SK-N-SH (cell line): ENCODE measurements at regions not wholly inside any gene's neighbourhood (a gene's known extent, or its start where the extent isn't known, plus 50 kb on each side); places are given as distances from the start of the nearest gene placed in this dataset.

Experiments used
- CTCF ChIA-PET: fragments of 300-600, 350-600 bp; formaldehyde crosslinking; extraction: SDS; loops from one replicate; lab custom pipeline; 2021; lab: Yijun Ruan, JAX
- POLR2A ChIA-PET: fragments of 350-600 bp; sonication (Branson Sonifier 250); formaldehyde crosslinking; extraction: SDS; loops from one replicate; lab custom pipeline; 2020; ENCODE audit warnings: antibody characterized with exemption, inconsistent platforms; lab: Yijun Ruan, JAX
- DNase-seq: peaks from one replicate; pipeline ENCODE4 v3.0.0; 2012
- H2AFZ ChIP-seq: fragments of 200-600 bp; sonication (generic); 2 replicates; pipeline ENCODE4 v1.8.1; 2016; ENCODE audit warnings: antibody characterized with exemption, mild to moderate bottlenecking, low read depth
- H3F3A ChIP-seq: fragments of 200-600 bp; sonication (generic); replicated peaks from 2 replicates; pipeline ENCODE3; 2016; ENCODE audit warnings: antibody characterized with exemption, mild to moderate bottlenecking; ENCODE audit not compliant: insufficient read depth
- H3K27ac ChIP-seq, 2 experiments: fragments of 200-500 bp in 1 of 2; fragments of 200-600 bp in 1 of 2; sonication (Bioruptor generic) in 1 of 2; sonication (generic), shearing (Covaris generic) in 1 of 2; 2 replicates each; pipeline versions ENCODE4 v1.5.1 to v1.6.1; 2014 to 2016; ENCODE audit warnings: low read depth in 2 of 2, inconsistent platforms in 1 of 2, low read length in 1 of 2, mild to moderate bottlenecking in 1 of 2, mixed read lengths in 1 of 2
- H3K27me3 ChIP-seq: fragments of 200-600 bp; sonication (generic), shearing (Covaris generic); 2 replicates; pipeline ENCODE4 v1.6.1; 2016; ENCODE audit warnings: mixed run types; ENCODE audit not compliant: insufficient read depth
- H3K36me3 ChIP-seq, 2 experiments: fragments of 200-500 bp in 1 of 2; fragments of 200-600 bp in 1 of 2; sonication (Bioruptor generic) in 1 of 2; sonication (generic) in 1 of 2; replicated peaks in 1 of 2; 2 replicates each; pipeline versions ENCODE3 to v1.5.1; 2014 to 2016; ENCODE audit warnings: low read length in 1 of 2, mild to moderate bottlenecking in 1 of 2; ENCODE audit not compliant: insufficient read depth in 2 of 2, control insufficient read depth in 1 of 2
- H3K4me1 ChIP-seq, 2 experiments: fragments of 200-500 bp in 1 of 2; fragments of 200-600 bp in 1 of 2; sonication (Bioruptor generic) in 1 of 2; sonication (generic), shearing (Covaris generic) in 1 of 2; 2 replicates each; pipeline versions ENCODE4 v1.5.1 to v1.6.1; 2014 to 2016; ENCODE audit warnings: low read depth in 1 of 2, low read length in 1 of 2, mixed run types in 1 of 2; ENCODE audit not compliant: insufficient read depth in 2 of 2, control insufficient read depth in 1 of 2
- H3K4me2 ChIP-seq: fragments of 200-600 bp; sonication (generic), shearing (Covaris generic); 2 replicates; pipeline ENCODE4 v1.6.1; 2017; ENCODE audit warnings: mixed run types
- H3K4me3 ChIP-seq, 2 experiments: fragments of 200-500 bp in 1 of 2; fragments of 200-600 bp in 1 of 2; sonication (Bioruptor generic) in 1 of 2; sonication (generic), shearing (Covaris generic) in 1 of 2; 2 replicates each; pipeline versions ENCODE4 v1.5.1 to v1.8.1; 2014 to 2016; ENCODE audit warnings: low read depth in 2 of 2, inconsistent platforms in 1 of 2, low read length in 1 of 2, mild to moderate bottlenecking in 1 of 2, mixed read lengths in 1 of 2, moderate library complexity in 1 of 2
- H3K79me2 ChIP-seq: fragments of 200-600 bp; sonication (generic); 2 replicates; pipeline ENCODE4 v1.8.1; 2017; ENCODE audit warnings: mild to moderate bottlenecking; ENCODE audit not compliant: insufficient read depth
- H3K9ac ChIP-seq: fragments of 200-600 bp; sonication (generic); 2 replicates; pipeline ENCODE4 v1.6.1; 2017; ENCODE audit warnings: mixed run types
- H3K9me2 ChIP-seq: fragments of 200-600 bp; sonication (generic); 2 replicates; pipeline ENCODE4 v1.6.1; 2017; ENCODE audit warnings: mixed run types
- H3K9me3 ChIP-seq: fragments of 200-600 bp; sonication (generic); 2 replicates; pipeline ENCODE4 v1.6.1; 2017; ENCODE audit warnings: mixed run types, mild to moderate bottlenecking, moderate library complexity
- H4K20me1 ChIP-seq: fragments of 200-600 bp; sonication (generic); 2 replicates; pipeline ENCODE4 v1.6.1; 2017; ENCODE audit warnings: mild to moderate bottlenecking, mixed run types; ENCODE audit not compliant: insufficient read depth
- CTCF ChIP-seq: fragments of 200-600 bp; sonication (generic); IDR thresholded peaks from 2 replicates; pipeline ENCODE4 v1.6.1; 2017; ENCODE audit warnings: antibody characterized with exemption, mild to moderate bottlenecking, moderate library complexity
- ELF1 ChIP-seq: IDR thresholded peaks from 2 replicates; pipeline ENCODE4 v1.4.0; 2012
- GABPA ChIP-seq: IDR thresholded peaks from 2 replicates; pipeline ENCODE4 v1.4.0; 2012; ENCODE audit warnings: low read depth, mild to moderate bottlenecking
- GATA2 ChIP-seq: sonication (generic); formaldehyde crosslinking; IDR thresholded peaks from 2 replicates; pipeline ENCODE4 v1.5.0; 2020; ENCODE audit warnings: mild to moderate bottlenecking, missing genetic modification reagents
- IRF3 ChIP-seq: fragments of 150-350 bp; IDR thresholded peaks from 2 replicates; pipeline ENCODE4 v1.6.1; 2016; ENCODE audit warnings: mild to moderate bottlenecking, low read depth, low read length
- NFIC ChIP-seq: IDR thresholded peaks from 2 replicates; pipeline ENCODE4 v1.4.0; 2012; ENCODE audit warnings: borderline replicate concordance
- POLR2AphosphoS5 ChIP-seq: IDR thresholded peaks from 2 replicates; pipeline ENCODE4 v1.6.1; 2012; ENCODE audit warnings: low read depth, low read length
- RAD21 ChIP-seq: IDR thresholded peaks from 2 replicates; pipeline ENCODE4 v1.6.1; 2012; ENCODE audit warnings: mild to moderate bottlenecking, low read length
- TEAD4 ChIP-seq: IDR thresholded peaks from 2 replicates; pipeline ENCODE4 v1.4.0; 2012; ENCODE audit warnings: mild to moderate bottlenecking, borderline replicate concordance; ENCODE audit not compliant: insufficient read depth
- YY1 ChIP-seq: IDR thresholded peaks from 2 replicates; pipeline ENCODE4 v1.4.0; 2012; ENCODE audit warnings: low read depth, mild to moderate bottlenecking
- WGBS: methylation state at CpG from one replicate; pipeline ENCODE4 v1.1.6; 2017; ENCODE audit warnings: low lambda C conversion rate; 5-methylcytosine and 5-hydroxymethylcytosine counted together

DNA sequence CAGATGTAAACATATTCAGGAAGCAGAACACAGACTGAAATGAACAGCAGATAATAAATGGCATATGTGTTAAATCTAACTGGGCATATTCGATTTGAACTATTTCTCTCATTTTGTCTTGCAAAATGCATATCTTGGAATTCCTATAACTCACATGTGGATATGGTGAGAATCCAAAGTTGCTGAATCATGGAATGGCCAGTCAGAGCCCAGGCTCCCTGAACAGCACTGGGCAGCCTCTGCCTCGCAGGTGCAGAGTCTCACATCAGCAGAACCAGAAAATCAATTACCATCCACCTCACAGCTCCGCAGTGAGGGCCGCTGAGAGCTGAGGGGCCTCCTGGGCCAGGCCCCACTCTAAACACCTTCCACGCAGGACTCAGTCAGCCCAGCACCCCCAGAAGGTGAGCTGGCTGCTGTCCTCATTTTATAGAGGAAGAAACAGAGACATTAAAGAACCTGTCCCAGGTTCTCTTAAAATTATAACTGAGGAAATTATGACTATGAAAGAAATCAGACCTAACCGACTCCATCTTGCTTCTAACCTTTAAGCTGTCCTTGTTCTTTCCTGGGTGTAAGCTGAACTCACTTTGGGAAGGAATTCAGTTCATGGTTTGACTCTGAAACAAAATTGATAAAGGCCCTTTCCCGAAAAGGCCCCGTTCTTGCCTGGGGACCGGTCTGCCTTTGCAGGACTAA, 269.1 kb upstream of the SFSWAP start (continued):
- TF ChIP-seq POLR2AphosphoS5: no peak
- no peak for TF ChIP-seq GABPA
- no peak for TF ChIP-seq CTCF
- no peak for TF ChIP-seq IRF3
- no peak for TF ChIP-seq TEAD4
- TF ChIP-seq RAD21: no peak
- no peak for TF ChIP-seq GATA2 (CRISPR knock-in tag)

- Histone ChIP-seq H3K9me3 (no peaks in the 10 kb centered on the region), H3K79me2 (no peaks in the 10 kb centered on the region), H3F3A (no peaks in the 10 kb centered on the region), H3K4me3 (no peak overlapping the region), H3K4me2 (no peak overlapping the region), H3K9ac (no peak overlapping the region), H3K9me2 (no peaks in the 10 kb centered on the region), H3K4me1 (peaks cover 0 to 33% of the 10 kb centered on the region in 2 experiments; a peak in 1 of 4 replicates), H3K27ac (no peak overlapping the region), H3K27me3 (no peaks in the 10 kb centered on the region), H3K36me3 (no peaks in the 10 kb centered on the region), H4K20me1 (no peaks in the 10 kb centered on the region), H2AFZ (no peak overlapping the region)
- CTCF ChIA-PET: interaction anchor here (0.8 to 1.2 kb wide), 4 partner anchors 10 to 338 kb away, joined by 3 to 4 read pairs (median 4); no protein-coding TSS in a partner anchor
- TF ChIP-seq POLR2AphosphoS5: no peak
- TF ChIP-seq ELF1: no peak
- no peak for TF ChIP-seq NFIC
- no peak for TF ChIP-seq GABPA
- no peak for TF ChIP-seq TEAD4
- no peak for TF ChIP-seq YY1
- POLR2A ChIA-PET: no interaction called here
- WGBS: 38% methylated on average over 13 of the region's 14 CpGs
- no peak for DNase-seq
Measured at GRCh38 chr12:131442337-131442918, 268.5 kb upstream of the SFSWAP start.
